IMR-90 (cell line): ENCODE measurements at regions not wholly inside any gene's neighbourhood (a gene's known extent, or its start where the extent isn't known, plus 50 kb on each side); places are given as distances from the start of the nearest gene placed in this dataset.

Experiments used
- ATAC-seq: fragments of 200-7000 bp; cut with Tn5 transposase; 2 replicates; pipeline ENCODE4 v1.9.1; 2020; ENCODE audit warnings: low read depth, mild to moderate bottlenecking, moderate library complexity
- BruUV-seq: library from RNA; stranded (reverse); fragments of 400-500 nt; replicated peaks from 2 replicates; lab custom pipeline; 2021; lab: Mats Ljungman, UMichigan
- CTCF ChIA-PET: fragments of 300-600 bp; formaldehyde crosslinking; extraction: SDS; loops from one replicate; lab custom pipeline; 2021; ENCODE audit warnings: antibody characterized with exemption; lab: Yijun Ruan, JAX
- POLR2A ChIA-PET: fragments of 300-600 bp; sonication (Branson Sonifier 250); formaldehyde crosslinking; loops from one replicate; lab custom pipeline; 2022; ENCODE audit warnings: antibody characterized with exemption; ENCODE audit not compliant: unreplicated experiment; lab: Charles Lee
- DNase-seq: peaks from one replicate; pipeline ENCODE4 v3.0.0; 2013
- H2AFZ ChIP-seq: replicated peaks from 2 replicates; pipeline ENCODE3; 2013; ENCODE audit warnings: low read length, mild to moderate bottlenecking; ENCODE audit not compliant: poor library complexity
- H2AK5ac ChIP-seq: 2 replicates; pipeline ENCODE4 v1.6.1; 2013; ENCODE audit warnings: low read depth, low read length, inconsistent platforms
- H2AK9ac ChIP-seq: replicated peaks from 2 replicates; pipeline ENCODE3; 2013; ENCODE audit warnings: mild to moderate bottlenecking, low read depth, low read length, moderate library complexity; ENCODE audit not compliant: poor library complexity
- H2BK120ac ChIP-seq: 2 replicates; pipeline ENCODE4 v1.6.1; 2013; ENCODE audit warnings: low read depth, low read length, inconsistent platforms
- H2BK15ac ChIP-seq: 3 replicates; pipeline ENCODE4 v1.6.1; 2013; ENCODE audit warnings: low read depth, low read length, inconsistent platforms
- H2BK20ac ChIP-seq: 2 replicates; pipeline ENCODE4 v1.6.1; 2013; ENCODE audit warnings: low read depth, mild to moderate bottlenecking, inconsistent platforms, low read length, moderate library complexity
- H2BK5ac ChIP-seq: 2 replicates; pipeline ENCODE4 v1.6.1; 2013; ENCODE audit warnings: mild to moderate bottlenecking, low read depth, low read length, inconsistent platforms; ENCODE audit not compliant: poor library complexity, severe bottlenecking
- H3K14ac ChIP-seq: replicated peaks from 2 replicates; pipeline ENCODE4 v1.6.1; 2013; ENCODE audit warnings: low read depth, low read length, inconsistent platforms
- H3K18ac ChIP-seq: 2 replicates; pipeline ENCODE4 v1.6.1; 2013; ENCODE audit warnings: low read depth, low read length, control low read depth
- H3K23ac ChIP-seq: 2 replicates; pipeline ENCODE4 v1.6.1; 2013; ENCODE audit warnings: low read depth, low read length, inconsistent platforms
- H3K27ac ChIP-seq: 2 replicates; pipeline ENCODE4 v1.5.1; 2013; ENCODE audit warnings: mild to moderate bottlenecking, control low read depth, low read length; ENCODE audit not compliant: insufficient read depth
- H3K27me3 ChIP-seq: 2 replicates; pipeline ENCODE4 v1.6.1; 2013; ENCODE audit warnings: low read length; ENCODE audit not compliant: control insufficient read depth, insufficient read depth
- H3K36me3 ChIP-seq: 2 replicates; pipeline ENCODE4 v1.6.1; 2013; ENCODE audit warnings: low read length, mixed read lengths; ENCODE audit not compliant: control insufficient read depth, insufficient read depth
- H3K4ac ChIP-seq: 2 replicates; pipeline ENCODE4 v1.6.1; 2013; ENCODE audit warnings: low read depth, low read length, inconsistent platforms
- H3K4me1 ChIP-seq: 2 replicates; pipeline ENCODE4 v1.6.1; 2013; ENCODE audit warnings: low read length, mixed read lengths; ENCODE audit not compliant: control insufficient read depth, insufficient read depth
- H3K4me2 ChIP-seq: 2 replicates; pipeline ENCODE4 v1.6.1; 2013; ENCODE audit warnings: low read depth, mild to moderate bottlenecking, control low read depth, low read length, moderate library complexity
- H3K4me3 ChIP-seq: 2 replicates; pipeline ENCODE4 v1.5.1; 2013; ENCODE audit warnings: low read depth, mild to moderate bottlenecking, control low read depth, low read length, moderate library complexity; ENCODE audit not compliant: insufficient read depth
- H3K56ac ChIP-seq: 2 replicates; pipeline ENCODE4 v1.6.1; 2013; ENCODE audit warnings: low read length, inconsistent platforms; ENCODE audit not compliant: insufficient read depth; ENCODE audit errors: extremely low read depth
- H3K79me1 ChIP-seq, 2 experiments: 2 replicates each; pipeline ENCODE4 v1.6.1; 2013; ENCODE audit warnings: low read length in 2 of 2, inconsistent platforms in 1 of 2, low read depth in 1 of 2
- H3K9ac ChIP-seq: 2 replicates; pipeline ENCODE4 v1.6.1; 2013; ENCODE audit warnings: low read depth, low read length, control low read depth
- H3K9me1 ChIP-seq: 2 replicates; pipeline ENCODE4 v1.6.1; 2013; ENCODE audit warnings: low read length, inconsistent platforms; ENCODE audit not compliant: insufficient read depth
- H3K9me3 ChIP-seq: 2 replicates; pipeline ENCODE4 v1.6.1; 2013; ENCODE audit warnings: low read length; ENCODE audit not compliant: control insufficient read depth, insufficient read depth
- H4K20me1 ChIP-seq: 2 replicates; pipeline ENCODE4 v1.6.1; 2013; ENCODE audit warnings: low read length, inconsistent platforms; ENCODE audit not compliant: insufficient read depth
- H4K5ac ChIP-seq: 2 replicates; pipeline ENCODE4 v1.6.1; 2013; ENCODE audit warnings: mild to moderate bottlenecking, low read depth, low read length, control low read depth
- H4K8ac ChIP-seq, 2 experiments: 2 replicates each; pipeline ENCODE4 v1.6.1; 2013; ENCODE audit warnings: low read depth in 2 of 2, low read length in 2 of 2, control low read depth in 1 of 2, inconsistent platforms in 1 of 2
- H4K91ac ChIP-seq: 2 replicates; pipeline ENCODE4 v1.6.1; 2013; ENCODE audit warnings: low read depth, low read length, inconsistent platforms; ENCODE audit not compliant: insufficient read depth
- BHLHE40 ChIP-seq: fragments of 150-350 bp; IDR thresholded peaks from 2 replicates; pipeline ENCODE4 v1.6.1; 2016; ENCODE audit warnings: mild to moderate bottlenecking, low read depth, low read length
- CTCF ChIP-seq: conservative IDR thresholded peaks from 2 replicates; pipeline ENCODE4 v1.5.1; 2012; ENCODE audit warnings: mild to moderate bottlenecking, low read depth, low read length, improper control_type of control experiment
- FOS ChIP-seq: fragments of 150-350 bp; IDR thresholded peaks from 2 replicates; pipeline ENCODE4 v1.6.1; 2016; ENCODE audit warnings: low read depth, low read length
- MAFK ChIP-seq: IDR thresholded peaks from 2 replicates; pipeline ENCODE4 v1.6.1; 2012; ENCODE audit warnings: low read depth, low read length, improper control_type of control experiment
- MAZ ChIP-seq: IDR thresholded peaks from 2 replicates; pipeline ENCODE4 v1.6.1; 2012; ENCODE audit warnings: low read depth, mild to moderate bottlenecking, low read length, improper control_type of control experiment, moderate library complexity, borderline replicate concordance
- MXI1 ChIP-seq: IDR thresholded peaks from 2 replicates; pipeline ENCODE4 v1.6.1; 2012; ENCODE audit warnings: low read depth, mild to moderate bottlenecking, low read length, moderate library complexity, borderline replicate concordance
- RAD21 ChIP-seq: IDR thresholded peaks from 2 replicates; pipeline ENCODE4 v1.6.1; 2012; ENCODE audit warnings: low read length, improper control_type of control experiment
- RFX5 ChIP-seq: IDR thresholded peaks from 2 replicates; pipeline ENCODE4 v1.8.0; 2012; ENCODE audit warnings: low read depth, mild to moderate bottlenecking, low read length, moderate library complexity
- USF2 ChIP-seq: fragments of 150-350 bp; IDR thresholded peaks from 2 replicates; pipeline ENCODE4 v1.6.1; 2017; ENCODE audit warnings: mild to moderate bottlenecking, antibody characterized with exemption, low read length, low read depth
- WGBS, 2 experiments: methylation state at CpG; one replicate each; pipeline versions ENCODE4 v1.1.5 to v1.1.7; 2013; ENCODE audit warnings: missing lambda C conversion rate in 2 of 2; ENCODE audit not compliant: insufficient read length in 1 of 2; ENCODE audit errors: extremely low coverage in 2 of 2; 5-methylcytosine and 5-hydroxymethylcytosine counted together
- dilution Hi-C: fragments of 300-500 bp; cut with HindIII; formaldehyde crosslinking; loops from one replicate; pipeline ENCODE4 v1.14.3; 2018; ENCODE audit warnings: low sequenced_read_pairs; ENCODE audit not compliant: unreplicated experiment
- in situ Hi-C: fragments of 300-500 bp; cut with MboI; formaldehyde crosslinking; loops from 3 replicates; pipeline ENCODE4 v1.14.3; 2019; ENCODE audit warnings: low sequenced_read_pairs, inconsistent platforms, mixed read lengths
- intact Hi-C: fragments of 100-400 bp; cut with micrococcal nuclease; formaldehyde crosslinking; loops from 2 replicates; pipeline ENCODE4 v1.10.0; 2022

- in situ Hi-C loops = loop anchor here (25.0 kb wide), 2 partner anchors 920 to 1420 kb away; partner anchors contain the start of gene CLSTN2
- Histone ChIP-seq H3K27ac (no peak overlapping the region), H2AK9ac (no peak overlapping the region), H2BK5ac (no peak overlapping the region), H4K5ac (no peak overlapping the region), H2BK20ac (no peak overlapping the region), H3K4ac (no peak overlapping the region), H4K91ac (no peak overlapping the region), H3K79me1 (no peaks in the 10 kb centered on the region), H3K56ac (no peak overlapping the region), H2BK120ac (no peak overlapping the region), H3K9me1 (no peaks in the 10 kb centered on the region), H3K23ac (no peak overlapping the region), H3K4me2 (no peak overlapping the region), H3K27me3 (no peaks in the 10 kb centered on the region), H3K14ac (no peak overlapping the region), H3K4me3 (no peak overlapping the region), H2AFZ (no peak overlapping the region), H3K36me3 (no peaks in the 10 kb centered on the region), H3K4me1 (no peaks in the 10 kb centered on the region), H3K9me3 (no peaks in the 10 kb centered on the region), H2BK15ac (no peak overlapping the region), H3K9ac (no peak overlapping the region), H4K20me1 (no peaks in the 10 kb centered on the region), H3K18ac (no peak overlapping the region), H2AK5ac (no peak overlapping the region), H4K8ac (no peak overlapping the region)
- intact Hi-C loops = no loop called here
- dilution Hi-C loops = no loop called here
- ChIA-PET CTCF (no interaction called here), POLR2A (no interaction called here)
- BruUV-seq = no TSS peak
- WGBS, 2 experiments = no CpG with 5 or more reads among the region's 1 CpG
- ATAC-seq (no peak), DNase-seq (no peak)
- TF ChIP-seq FOS = no peak
- TF ChIP-seq MAFK = no peak
- no peak for TF ChIP-seq BHLHE40
- no peak for TF ChIP-seq MXI1
- TF ChIP-seq MAZ = no peak
- no peak for TF ChIP-seq RAD21
- no peak for TF ChIP-seq CTCF
- TF ChIP-seq USF2 = no peak
- TF ChIP-seq RFX5 = no peak
These were observed 84.7 kb upstream of the SLC25A36 start for GRCh38 chr3:140856905-140857304.
